ENCODE measurements at regions not wholly inside any gene's neighbourhood (a gene's known extent, or its start where the extent isn't known, plus 50 kb on each side); places are given as distances from the start of the nearest gene placed in this dataset.

GRCh38 chr18:3357516-3357915, 92.5 kb upstream of the TGIF1 start:
- Mint-ChIP-seq H3K36me3 (ENCODE audit: insufficient read depth, unreplicated experiment) (no peaks in the 10 kb centered on the region), H3K4me3 (ENCODE audit: unreplicated experiment) (no peak overlapping the region), H3K27me3 (ENCODE audit: insufficient read depth, unreplicated experiment) (no peaks in the 10 kb centered on the region), H3K4me1 (ENCODE audit: insufficient read depth, unreplicated experiment) (peaks cover 4% of the 10 kb centered on the region), H3K27ac (ENCODE audit: low read depth, unreplicated experiment) (no peak overlapping the region), H3K9me3 (ENCODE audit: unreplicated experiment) (no peaks in the 10 kb centered on the region)
- no peak for TF ChIP-seq CTCF (IDR thresholded peaks at IDR 0.05; ENCODE audit: unreplicated experiment)
- CTCF ChIA-PET: interaction anchor here (0.5 to 2.0 kb wide), 2 partner anchors 43 to 60 kb away, joined by 3 to 8 read pairs; no protein-coding TSS in a partner anchor
- no TSS peak for BruUV-seq (replicated peaks)
- POLR2A ChIA-PET: no interaction called here
- intact Hi-C loops (cut with micrococcal nuclease): no loop called here
- no peak for DNase-seq (ENCODE audit: unreplicated experiment)

GRCh38 chr18:3358310-3358709, 91.7 kb upstream of the TGIF1 start:
- ChIA-PET CTCF (interaction anchor here (0.7 to 2.0 kb wide), 2 partner anchors 61 to 66 kb away, joined by 3 to 8 read pairs; no protein-coding TSS in a partner anchor), POLR2A (interaction anchor here (0.6 kb wide), 1 partner anchor 971 kb away, joined by 3 read pairs; no protein-coding TSS in a partner anchor)
- no peaks in the 10 kb centered on the region for H3K9me3 Mint-ChIP-seq (ENCODE audit: unreplicated experiment)
- intact Hi-C loops (cut with micrococcal nuclease): no loop called here
- peaks cover 4% of the 10 kb centered on the region for H3K4me1 Mint-ChIP-seq (ENCODE audit: insufficient read depth, unreplicated experiment)
- H3K4me3 Mint-ChIP-seq (ENCODE audit: unreplicated experiment): no peak overlapping the region
- DNase-seq (ENCODE audit: unreplicated experiment): no peak
- H3K27ac Mint-ChIP-seq (ENCODE audit: low read depth, unreplicated experiment): no peak overlapping the region
- no TSS peak for BruUV-seq (replicated peaks)
- no peaks in the 10 kb centered on the region for H3K27me3 Mint-ChIP-seq (ENCODE audit: insufficient read depth, unreplicated experiment)
- no peak for TF ChIP-seq CTCF (IDR thresholded peaks at IDR 0.05; ENCODE audit: unreplicated experiment)
- no peaks in the 10 kb centered on the region for H3K36me3 Mint-ChIP-seq (ENCODE audit: insufficient read depth, unreplicated experiment)

GRCh38 chr18:3360211-3360610, 89.8 kb upstream of the TGIF1 start:
- Mint-ChIP-seq H3K27me3 (ENCODE audit: insufficient read depth, unreplicated experiment) (no peaks in the 10 kb centered on the region), H3K4me3 (ENCODE audit: unreplicated experiment) (no peak overlapping the region), H3K36me3 (ENCODE audit: insufficient read depth, unreplicated experiment) (no peaks in the 10 kb centered on the region), H3K9me3 (ENCODE audit: unreplicated experiment) (peaks cover 9% of the 10 kb centered on the region), H3K4me1 (ENCODE audit: insufficient read depth, unreplicated experiment) (peaks cover 4% of the 10 kb centered on the region), H3K27ac (ENCODE audit: low read depth, unreplicated experiment) (no peak overlapping the region)
- BruUV-seq (replicated peaks): no TSS peak
- POLR2A ChIA-PET: no interaction called here
- no peak for DNase-seq (ENCODE audit: unreplicated experiment)
- intact Hi-C loops (cut with micrococcal nuclease): no loop called here
- CTCF ChIA-PET: no interaction called here
- TF ChIP-seq CTCF (IDR thresholded peaks at IDR 0.05; ENCODE audit: unreplicated experiment): no peak

- CTCF ChIA-PET: interaction anchor here (0.5 to 1.4 kb wide), 4 partner anchors 70 to 403 kb away, joined by 3 to 5 read pairs (median 4); no protein-coding TSS in a partner anchor
- peak; percentile 26 for DNase-seq (ENCODE audit: unreplicated experiment)
- POLR2A ChIA-PET: interaction anchor here (0.5 to 1.5 kb wide), 7 partner anchors 12 to 238 kb away, joined by 3 to 11 read pairs (median 3); no protein-coding TSS in a partner anchor
- Mint-ChIP-seq H3K4me1 (ENCODE audit: insufficient read depth, unreplicated experiment) (peaks cover 14% of the 10 kb centered on the region), H3K4me3 (ENCODE audit: unreplicated experiment) (peak overlapping the region; percentile 52), H3K36me3 (ENCODE audit: insufficient read depth, unreplicated experiment) (no peaks in the 10 kb centered on the region), H3K27me3 (ENCODE audit: insufficient read depth, unreplicated experiment) (no peaks in the 10 kb centered on the region), H3K9me3 (ENCODE audit: unreplicated experiment) (peaks cover 15% of the 10 kb centered on the region), H3K27ac (ENCODE audit: low read depth, unreplicated experiment) (peak overlapping the region; percentile 88)
- BruUV-seq (replicated peaks): no TSS peak
- TF ChIP-seq CTCF (IDR thresholded peaks at IDR 0.05; ENCODE audit: unreplicated experiment): no peak
- intact Hi-C loops (cut with micrococcal nuclease): loop anchor here (2.0 to 5.0 kb wide), 2 partner anchors 63 to 80 kb away; no protein-coding TSS in a partner anchor
Observed at GRCh38 chr18:3367491-3368091, 82.4 kb upstream of the TGIF1 start.
